Transverse colon (tissue), 4 donors: ENCODE measurements at regions not wholly inside any gene's neighbourhood (a gene's known extent, or its start where the extent isn't known, plus 50 kb on each side); places are given as distances from the start of the nearest gene placed in this dataset.
"Not testable (repeated sequence)": the region's sequence is repeated elsewhere in the genome, so short reads cannot be mapped to it uniquely, and the experiment has no call there.

Experiments
- EP300 ChIP-seq: sonication (generic); formaldehyde crosslinking; IDR thresholded peaks from one replicate; pipeline ENCODE4 v1.6.1; 2017; ENCODE audit warnings: antibody characterized with exemption, low read depth
- POLR2AphosphoS5 ChIP-seq, 3 donors: sonication (generic); formaldehyde crosslinking; IDR thresholded peaks; one replicate each; pipeline ENCODE4 v1.6.1; 2016; ENCODE audit warnings: antibody characterized with exemption in 3 of 3
- TF ChIP-seq, protein P1 (sequence below), 5 experiments: fragments of 200-600 bp in 3 of 5; fragments of 450-650 bp in 2 of 5; sonication (generic) in 3 of 5; IDR thresholded peaks; 1 replicate in 2 of 5; 2 replicates in 3 of 5; pipeline ENCODE4 v1.5.1; 2016 to 2017; ENCODE audit warnings: antibody characterized with exemption in 5 of 5, inconsistent platforms in 3 of 5, mild to moderate bottlenecking in 2 of 5, moderate library complexity in 1 of 5

DNA sequence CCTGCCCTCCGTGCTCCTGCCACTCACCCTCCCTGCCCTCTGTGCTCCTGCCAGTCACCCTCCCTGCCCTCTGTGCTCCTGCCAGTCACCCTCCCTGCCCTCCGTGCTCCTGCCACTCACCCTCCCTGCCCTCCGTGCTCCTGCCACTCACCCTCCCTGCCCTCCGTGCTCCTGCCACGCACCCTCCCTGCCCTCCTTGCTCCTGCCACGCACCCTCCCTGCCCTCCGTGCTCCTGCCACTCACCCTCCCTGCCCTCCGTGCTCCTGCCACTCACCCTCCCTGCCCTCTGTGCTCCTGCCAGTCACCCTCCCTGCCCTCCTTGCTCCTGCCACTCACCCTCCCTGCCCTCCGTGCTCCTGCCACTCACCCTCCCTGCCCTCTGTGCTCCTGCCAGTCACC, 145.4 kb upstream of the ZNF469 start:
- TF ChIP-seq, protein P1, sequence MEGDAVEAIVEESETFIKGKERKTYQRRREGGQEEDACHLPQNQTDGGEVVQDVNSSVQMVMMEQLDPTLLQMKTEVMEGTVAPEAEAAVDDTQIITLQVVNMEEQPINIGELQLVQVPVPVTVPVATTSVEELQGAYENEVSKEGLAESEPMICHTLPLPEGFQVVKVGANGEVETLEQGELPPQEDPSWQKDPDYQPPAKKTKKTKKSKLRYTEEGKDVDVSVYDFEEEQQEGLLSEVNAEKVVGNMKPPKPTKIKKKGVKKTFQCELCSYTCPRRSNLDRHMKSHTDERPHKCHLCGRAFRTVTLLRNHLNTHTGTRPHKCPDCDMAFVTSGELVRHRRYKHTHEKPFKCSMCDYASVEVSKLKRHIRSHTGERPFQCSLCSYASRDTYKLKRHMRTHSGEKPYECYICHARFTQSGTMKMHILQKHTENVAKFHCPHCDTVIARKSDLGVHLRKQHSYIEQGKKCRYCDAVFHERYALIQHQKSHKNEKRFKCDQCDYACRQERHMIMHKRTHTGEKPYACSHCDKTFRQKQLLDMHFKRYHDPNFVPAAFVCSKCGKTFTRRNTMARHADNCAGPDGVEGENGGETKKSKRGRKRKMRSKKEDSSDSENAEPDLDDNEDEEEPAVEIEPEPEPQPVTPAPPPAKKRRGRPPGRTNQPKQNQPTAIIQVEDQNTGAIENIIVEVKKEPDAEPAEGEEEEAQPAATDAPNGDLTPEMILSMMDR (IDR thresholded peaks at IDR 0.05) = not testable (repeated sequence)
- TF ChIP-seq EP300; POLR2AphosphoS5 (IDR thresholded peaks at IDR 0.05): not testable (repeated sequence)
